ENCODE measurements at regions not wholly inside any gene's neighbourhood (a gene's known extent, or its start where the extent isn't known, plus 50 kb on each side); places are given as distances from the start of the nearest gene placed in this dataset.

- Histone ChIP-seq H3K36me3 (no peaks in the 10 kb centered on the region), H3K9me3 (no peaks in the 10 kb centered on the region), H3K27ac (no peak overlapping the region), H3K27me3 (no peaks in the 10 kb centered on the region), H3K4me1 (no peaks in the 10 kb centered on the region), H3K4me3 (no peak overlapping the region)
- TF ChIP-seq CTCF (IDR thresholded peaks at IDR 0.05) (no peak), POLR2AphosphoS5 (IDR thresholded peaks at IDR 0.05) (no peak), EP300 (IDR thresholded peaks at IDR 0.05) (no peak), POLR2A (IDR thresholded peaks at IDR 0.05) (no peak)
- intact Hi-C loops (cut with DNase I; ENCODE audit: low total_unique reads), result no loop called here
- WGBS, 5 donors, result 55 to 89% (median 86%) methylated on average over 1 of the region's 1 CpG
- DNase-seq, result no peak
These were observed 176.2 kb upstream of the ANKRD28 start for GRCh38 chr3:15973940-15974339.

- no peaks in the 10 kb centered on the region for H3K4me1 ChIP-seq
- 21 to 36% (median 24%) methylated on average over 6 of the region's 6 CpGs for WGBS, 5 donors
- no peak overlapping the region for H3K4me3 ChIP-seq
- H3K27me3 ChIP-seq, result no peaks in the 10 kb centered on the region
- intact Hi-C loops (cut with DNase I; ENCODE audit: low total_unique reads), result no loop called here
- peaks cover 0 to 5% (median 0%) of the 10 kb centered on the region in 4 donors for H3K9me3 ChIP-seq
- no peak for DNase-seq
- no peaks in the 10 kb centered on the region for H3K36me3 ChIP-seq
- TF ChIP-seq POLR2AphosphoS5 (IDR thresholded peaks at IDR 0.05) (no peak), CTCF (IDR thresholded peaks at IDR 0.05) (no peak), EP300 (IDR thresholded peaks at IDR 0.05) (no peak), POLR2A (IDR thresholded peaks at IDR 0.05) (no peak)
- H3K27ac ChIP-seq, result no peak overlapping the region
These were observed 176.9 kb upstream of the ANKRD28 start for GRCh38 chr3:15974647-15975046.

GRCh38 chr3:15976524-15976923 is 178.7 kb upstream of the ANKRD28 start:
- Histone ChIP-seq H3K4me3 (no peak overlapping the region), H3K27me3 (no peaks in the 10 kb centered on the region), H3K36me3 (no peaks in the 10 kb centered on the region), H3K27ac (no peak overlapping the region), H3K4me1 (no peaks in the 10 kb centered on the region), H3K9me3 (peaks cover 0 to 5% (median 0%) of the 10 kb centered on the region in 4 donors)
- DNase-seq, result no peak
- TF ChIP-seq CTCF (IDR thresholded peaks at IDR 0.05) (no peak), POLR2AphosphoS5 (IDR thresholded peaks at IDR 0.05) (no peak), EP300 (IDR thresholded peaks at IDR 0.05) (no peak), POLR2A (IDR thresholded peaks at IDR 0.05) (no peak)
- intact Hi-C loops (cut with DNase I; ENCODE audit: low total_unique reads), result no loop called here
- 19 to 44% (median 37%) methylated on average over 2 of the region's 2 CpGs for WGBS, 5 donors

GRCh38 chr3:15977090-15977489 is 179.3 kb upstream of the ANKRD28 start:
- DNase-seq, result no peak
- Histone ChIP-seq H3K27ac (no peak overlapping the region), H3K9me3 (peaks cover 0 to 5% (median 0%) of the 10 kb centered on the region in 4 donors), H3K4me3 (no peak overlapping the region), H3K27me3 (no peaks in the 10 kb centered on the region), H3K4me1 (no peaks in the 10 kb centered on the region), H3K36me3 (no peaks in the 10 kb centered on the region)
- TF ChIP-seq POLR2AphosphoS5 (IDR thresholded peaks at IDR 0.05) (no peak), EP300 (IDR thresholded peaks at IDR 0.05) (no peak)
- WGBS, 5 donors, result 50 to 78% (median 64%) methylated on average over 1 of the region's 1 CpG
- intact Hi-C loops (cut with DNase I; ENCODE audit: low total_unique reads), result no loop called here

GRCh38 chr3:15977598-15978232 is 179.9 kb upstream of the ANKRD28 start:
- no peaks in the 10 kb centered on the region for H3K4me1 ChIP-seq
- H3K27ac ChIP-seq, result no peak overlapping the region
- no peaks in the 10 kb centered on the region for H3K36me3 ChIP-seq
- intact Hi-C loops (cut with DNase I; ENCODE audit: low total_unique reads), result no loop called here
- 80 to 88% (median 88%) methylated on average over 6 of the region's 6 CpGs for WGBS, 5 donors
- no peak for DNase-seq
- no peak overlapping the region for H3K4me3 ChIP-seq
- TF ChIP-seq EP300 (IDR thresholded peaks at IDR 0.05) (no peak), CTCF (IDR thresholded peaks at IDR 0.05) (no peak), POLR2AphosphoS5 (IDR thresholded peaks at IDR 0.05) (no peak), POLR2A (IDR thresholded peaks at IDR 0.05) (no peak)
- H3K27me3 ChIP-seq, result no peaks in the 10 kb centered on the region
- H3K9me3 ChIP-seq, result peaks cover 0 to 5% (median 0%) of the 10 kb centered on the region in 4 donors
